D341Med (cell line): ENCODE measurements at regions not wholly inside any gene's neighbourhood (a gene's known extent, or its start where the extent isn't known, plus 50 kb on each side); places are given as distances from the start of the nearest gene placed in this dataset.
"Not testable (repeated sequence)": the region's sequence is repeated elsewhere in the genome, so short reads cannot be mapped to it uniquely, and the experiment has no call there.

Experiments
- DNase-seq: peaks from one replicate; pipeline ENCODE4 v3.0.0; 2012; ENCODE audit warnings: low spot score

DNA sequence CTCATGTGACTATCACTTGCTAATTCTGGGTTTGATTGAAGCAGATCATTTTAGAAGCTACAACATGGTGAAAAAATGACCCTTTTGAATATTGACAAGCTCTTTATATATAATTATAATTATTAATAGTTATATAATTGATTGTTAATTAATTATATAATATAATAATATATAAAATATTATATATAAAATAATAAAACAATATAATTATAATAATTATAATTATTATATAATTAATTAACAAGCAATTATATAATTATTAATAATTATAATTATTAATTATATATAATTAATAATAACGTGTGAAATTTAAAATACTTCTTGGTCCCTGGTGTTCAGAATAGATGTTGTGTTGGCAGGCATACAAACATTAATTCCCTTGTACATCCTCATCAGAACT, 404.1 kb upstream of the CDH19 start:
- no peak for DNase-seq

DNA sequence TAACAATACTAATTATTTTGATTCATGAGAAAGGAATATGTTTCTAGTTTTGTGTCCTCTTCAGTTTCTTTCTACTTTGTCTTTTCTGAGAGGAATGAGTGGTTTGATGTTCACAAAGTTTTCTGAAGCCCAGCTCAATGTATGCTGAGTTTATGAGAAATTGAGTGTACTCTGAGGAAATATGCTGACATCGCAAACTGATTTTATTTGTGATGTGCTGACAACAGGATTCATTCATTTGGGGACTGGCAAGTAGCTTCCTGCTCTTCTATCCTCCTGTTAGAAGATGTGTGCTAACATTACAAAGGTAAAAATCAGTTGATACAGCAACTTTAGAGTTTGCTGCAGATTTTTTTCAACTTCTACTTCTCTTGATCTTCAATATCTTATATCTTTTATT, 403.2 kb upstream of the CDH19 start:
- DNase-seq, result no peak

DNA sequence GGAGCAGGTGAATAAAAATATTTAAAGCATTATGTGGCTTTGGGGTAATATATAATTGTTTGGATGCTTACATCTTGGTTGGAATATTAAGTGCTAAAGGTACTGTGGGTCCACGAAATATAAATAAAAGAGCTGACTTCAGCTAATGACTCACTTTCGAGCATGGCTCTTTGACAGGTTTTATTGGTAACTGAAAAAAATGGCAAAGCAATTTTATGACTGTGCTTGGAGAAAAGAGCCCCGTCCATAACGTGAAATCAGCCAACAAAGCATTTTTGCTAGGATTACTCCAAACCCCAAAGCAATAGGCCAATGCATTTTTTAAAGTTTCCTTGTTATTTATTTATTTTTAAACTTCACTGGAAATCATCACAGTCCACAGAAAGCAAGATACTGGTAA, 397.2 kb upstream of the CDH19 start:
- no peak for DNase-seq

DNA sequence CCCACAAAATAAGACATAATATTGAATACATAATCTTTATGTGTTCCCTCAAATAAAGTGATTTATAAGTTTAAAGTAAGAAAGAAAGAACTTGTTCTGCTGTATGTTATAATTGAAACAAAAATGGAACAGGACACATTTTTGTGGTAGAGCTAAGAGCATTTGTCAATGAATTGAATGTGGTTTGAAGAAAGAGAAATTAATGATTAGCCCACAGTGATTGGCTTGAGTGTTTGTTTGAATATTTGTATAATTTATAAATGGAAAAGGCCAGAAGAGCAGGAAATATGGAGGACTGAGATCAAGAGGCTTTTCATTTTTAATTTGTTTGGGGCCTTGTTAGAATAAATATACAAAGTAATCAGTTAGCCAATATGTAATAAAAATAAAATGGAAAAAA, 395.1 kb upstream of the CDH19 start:
- no peak for DNase-seq

DNA sequence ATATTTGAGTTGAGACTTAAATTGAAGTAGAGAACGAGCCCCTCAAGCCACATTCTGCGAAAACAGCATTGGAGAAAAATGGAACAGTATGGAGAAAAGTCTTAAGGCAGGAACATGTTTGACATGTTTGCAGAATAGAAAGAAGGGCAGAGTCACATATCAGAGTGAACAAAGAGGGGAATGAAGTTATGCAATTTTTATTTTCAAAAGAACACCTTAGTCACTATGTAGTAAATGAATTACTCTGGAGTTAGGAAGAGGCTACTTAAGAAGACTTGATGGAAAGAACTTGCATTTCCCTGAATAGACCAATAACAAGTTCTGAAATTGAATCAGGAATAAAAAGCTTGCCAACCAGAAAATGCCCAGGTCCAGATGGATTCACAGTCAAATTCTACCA, 391.4 kb upstream of the CDH19 start:
- no peak for DNase-seq

DNA sequence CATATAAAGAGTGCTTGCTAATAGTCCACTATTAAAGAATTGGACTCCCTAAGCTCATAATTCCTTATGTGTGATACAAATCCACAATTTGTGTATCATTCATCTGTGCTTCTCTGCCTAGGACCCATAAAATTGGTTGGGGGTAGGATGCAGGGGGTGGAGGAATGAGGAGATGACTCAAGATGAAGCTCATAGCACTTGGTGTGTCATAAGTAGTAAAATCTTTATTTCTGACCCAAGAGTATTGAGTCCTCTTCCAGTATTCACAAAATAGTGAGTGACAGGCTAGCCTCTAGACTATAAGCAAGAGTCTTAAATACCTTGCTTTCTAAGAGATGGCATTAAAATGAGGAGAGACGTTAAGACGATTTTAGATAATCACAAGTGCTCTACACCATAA, 390.9 kb upstream of the CDH19 start:
- no peak for DNase-seq

DNA sequence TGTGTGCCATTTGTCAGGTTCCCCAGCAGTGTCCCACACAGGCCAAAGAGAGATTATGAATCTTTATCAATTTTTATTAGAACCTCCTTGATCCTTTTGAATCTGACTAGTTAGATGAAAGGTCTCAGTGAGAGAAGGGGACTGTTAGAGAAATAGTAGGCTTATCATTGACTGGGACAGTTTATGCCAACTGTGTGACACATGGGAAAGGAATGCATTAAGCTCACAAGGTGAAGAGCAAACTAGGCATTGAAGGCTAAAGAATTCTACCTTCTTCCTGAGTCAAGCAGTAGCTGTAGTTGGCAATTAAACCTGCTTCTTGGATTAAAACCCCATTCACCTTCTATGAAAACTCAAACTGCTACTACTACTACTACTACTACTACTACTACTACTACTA, 389.6 kb upstream of the CDH19 start:
- no peak for DNase-seq

DNA sequence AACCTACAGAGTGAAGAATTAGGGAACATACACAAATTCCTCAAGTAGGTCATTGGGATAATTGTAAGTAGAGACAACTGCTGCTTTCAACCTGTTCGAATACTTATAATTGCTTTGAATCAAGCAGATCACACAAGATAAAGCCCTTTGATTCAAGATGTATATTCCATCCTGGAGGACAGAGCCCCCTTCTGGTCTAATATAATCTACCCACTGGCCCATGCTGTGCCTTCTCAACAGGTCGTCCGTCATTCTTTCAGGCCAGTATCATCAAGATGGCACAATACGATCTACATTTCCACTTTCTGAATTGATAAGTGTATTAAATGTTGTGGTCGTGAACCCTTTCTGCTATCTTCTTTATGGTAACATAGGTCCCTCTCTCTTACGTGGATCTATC, 387.0 kb upstream of the CDH19 start:
- DNase-seq, result peak; percentile 40

DNA sequence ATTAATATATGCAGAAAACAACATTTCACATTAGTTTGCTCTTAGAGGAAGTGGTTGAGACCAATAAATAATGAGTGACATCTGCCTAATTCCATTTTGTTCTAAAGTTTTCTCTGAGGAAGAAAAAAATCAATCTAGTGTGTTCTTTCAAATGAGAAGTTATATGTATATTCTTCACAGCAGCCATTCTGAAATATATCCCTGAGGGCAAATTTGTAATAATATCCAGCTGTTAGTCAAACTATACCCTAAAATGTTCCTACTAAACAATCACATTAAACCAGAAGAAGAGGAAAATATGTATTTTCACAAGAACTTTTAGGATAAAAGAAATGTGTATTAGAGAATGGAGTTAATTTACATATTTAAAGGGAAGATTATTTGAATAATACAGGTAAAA, 375.1 kb upstream of the CDH19 start:
- DNase-seq, result no peak

DNA sequence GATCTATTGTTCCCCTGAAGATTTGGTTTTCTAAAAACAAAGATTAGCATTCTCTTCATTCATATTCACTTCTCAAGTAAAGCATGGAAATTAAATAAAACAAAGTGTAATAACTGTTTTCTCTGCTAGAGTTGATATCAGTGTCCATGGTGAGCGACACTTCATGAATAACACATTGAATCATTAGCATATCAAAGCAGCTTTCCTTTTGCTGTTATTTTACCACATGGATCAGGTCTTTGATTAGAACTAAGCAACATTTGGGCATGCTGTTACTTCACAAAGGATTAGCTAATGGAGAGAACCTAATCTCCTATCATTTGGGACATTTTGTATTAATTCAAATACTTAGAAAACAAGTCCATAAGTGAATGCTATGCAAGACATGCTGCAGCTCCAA, 368.8 kb upstream of the CDH19 start:
- DNase-seq, result no peak

DNA sequence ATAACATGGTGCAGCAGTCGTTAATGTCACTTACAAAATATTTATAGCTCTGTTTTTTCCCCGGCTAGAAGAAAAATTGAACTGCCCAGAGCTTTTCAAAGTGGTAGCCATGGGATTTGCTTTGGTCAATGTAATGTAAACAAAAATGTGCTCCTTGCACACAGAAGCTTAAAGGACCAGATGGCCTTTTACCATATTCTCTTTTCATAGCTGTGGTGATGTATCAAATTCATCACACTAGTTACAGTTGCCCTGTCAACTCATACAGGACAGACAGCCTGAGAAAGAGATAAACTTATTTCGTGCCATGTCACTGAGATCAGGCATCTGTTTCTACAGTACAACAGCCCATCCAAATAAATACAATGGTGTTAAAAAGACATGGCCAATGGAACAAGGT, 368.1 kb upstream of the CDH19 start:
- DNase-seq, result no peak

DNA sequence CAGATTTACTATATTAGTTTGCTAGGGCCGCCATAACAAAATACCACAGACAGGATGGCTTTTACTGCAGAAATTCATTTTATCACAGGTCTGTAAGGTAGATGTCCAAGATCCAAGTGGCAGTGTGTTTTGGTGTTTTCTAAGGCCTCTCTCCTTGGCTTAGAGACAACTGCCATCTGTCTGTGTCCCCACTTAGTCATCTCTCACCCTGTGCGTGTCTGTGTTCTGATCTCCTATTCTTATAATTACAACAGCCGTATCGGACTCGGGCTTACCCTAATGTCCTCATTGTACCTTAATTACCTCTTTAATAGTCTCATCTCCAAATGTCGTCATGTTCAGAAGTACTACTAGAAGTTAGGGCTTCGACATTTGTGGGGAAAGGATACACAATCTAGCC, 362.3 kb upstream of the CDH19 start:
- DNase-seq, result peak; percentile 57

DNA sequence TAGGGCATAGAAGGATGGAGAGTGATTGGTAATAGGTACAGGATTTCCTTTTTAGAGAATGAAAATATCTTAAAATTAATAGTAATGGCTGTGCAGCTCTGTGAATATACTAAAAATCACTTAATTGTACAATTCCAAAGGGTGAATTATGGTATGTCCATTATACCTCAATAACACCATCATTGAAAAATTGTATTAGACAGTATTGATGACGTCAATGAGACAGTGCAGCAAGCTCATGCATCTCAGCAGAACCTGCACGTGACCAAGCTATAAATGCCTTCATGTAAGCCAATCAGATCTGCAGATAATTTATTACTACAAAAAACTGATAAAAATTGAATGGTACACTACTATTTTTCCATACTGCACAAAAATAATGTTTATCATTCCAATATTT, 354.4 kb upstream of the CDH19 start:
- DNase-seq, result no peak

DNA sequence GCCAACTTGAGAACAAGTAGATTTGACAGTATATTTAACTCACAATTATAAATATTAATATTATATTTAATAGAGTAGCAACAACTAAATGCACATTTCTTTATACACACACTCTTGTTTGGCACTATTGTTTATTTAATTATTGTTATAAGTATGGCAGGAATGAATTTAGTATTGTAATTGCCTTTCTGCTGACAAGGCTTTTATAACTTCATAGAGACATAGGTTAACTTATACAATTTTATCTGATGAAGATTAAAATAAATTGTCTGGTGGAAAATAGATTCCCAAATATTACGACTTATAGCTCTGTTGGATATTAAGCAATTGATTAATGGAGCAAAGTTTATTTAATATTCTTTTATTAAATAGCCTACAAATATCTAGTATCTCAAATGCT, 347.9 kb upstream of the CDH19 start:
- no peak for DNase-seq

DNA sequence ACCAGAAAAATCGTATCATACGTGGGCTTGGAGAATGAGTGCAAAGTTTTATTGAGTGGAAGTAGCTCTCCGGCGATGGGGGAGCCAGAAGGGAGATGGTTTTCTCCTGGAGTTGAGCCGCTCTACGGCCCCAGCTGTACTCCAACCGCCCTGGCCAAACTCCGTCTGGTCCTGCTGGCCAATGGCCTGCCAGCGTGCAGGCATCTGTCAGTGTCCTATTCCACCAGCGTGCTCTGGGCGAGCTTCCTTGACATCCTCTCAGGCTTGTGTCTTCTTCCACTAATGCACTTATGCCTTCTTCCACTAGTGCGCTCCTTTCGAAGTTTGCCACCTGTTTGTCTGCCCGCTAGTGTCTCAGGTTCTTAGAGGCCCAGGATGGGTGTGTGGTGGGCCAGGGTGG, 345.5 kb upstream of the CDH19 start:
- DNase-seq, result no peak

DNA sequence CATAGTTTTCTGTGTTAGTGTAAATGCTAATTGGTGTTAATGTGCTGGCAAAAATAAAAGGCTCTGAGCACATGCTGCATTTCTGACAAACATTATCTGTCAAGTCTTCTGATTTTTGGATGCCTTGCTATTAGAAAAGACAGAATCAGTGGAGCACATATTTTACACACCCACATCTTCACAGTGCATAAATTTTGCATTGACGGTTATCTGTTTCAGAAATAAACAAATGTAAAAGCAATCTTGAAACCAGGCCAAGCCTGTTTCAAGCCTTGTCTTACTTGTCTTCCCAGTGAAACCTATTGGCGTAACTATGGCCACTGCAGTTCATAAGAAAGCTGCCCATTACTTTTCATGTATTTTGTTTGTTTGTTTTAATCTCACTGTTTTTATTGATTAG, 333.7 kb upstream of the CDH19 start:
- DNase-seq, result no peak

DNA sequence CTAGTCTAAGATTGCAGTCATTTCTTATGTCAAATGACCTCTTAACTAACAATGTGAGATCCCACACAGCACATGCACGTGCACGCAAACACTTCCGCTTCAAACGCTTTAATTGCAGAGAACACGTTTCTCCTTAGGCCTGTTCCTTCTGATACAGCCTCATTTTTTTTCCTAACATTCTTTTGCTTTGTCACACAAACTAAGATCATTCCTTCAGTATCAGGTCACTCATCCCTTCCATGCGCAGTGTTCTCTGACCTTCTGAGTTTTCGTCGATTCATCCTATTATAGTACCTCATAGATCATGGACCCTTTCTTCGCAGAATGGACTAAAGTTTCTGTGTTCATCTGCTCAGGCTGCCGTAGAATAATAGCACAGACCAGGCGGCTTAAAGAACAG, 327.1 kb upstream of the CDH19 start:
- no peak for DNase-seq

DNA sequence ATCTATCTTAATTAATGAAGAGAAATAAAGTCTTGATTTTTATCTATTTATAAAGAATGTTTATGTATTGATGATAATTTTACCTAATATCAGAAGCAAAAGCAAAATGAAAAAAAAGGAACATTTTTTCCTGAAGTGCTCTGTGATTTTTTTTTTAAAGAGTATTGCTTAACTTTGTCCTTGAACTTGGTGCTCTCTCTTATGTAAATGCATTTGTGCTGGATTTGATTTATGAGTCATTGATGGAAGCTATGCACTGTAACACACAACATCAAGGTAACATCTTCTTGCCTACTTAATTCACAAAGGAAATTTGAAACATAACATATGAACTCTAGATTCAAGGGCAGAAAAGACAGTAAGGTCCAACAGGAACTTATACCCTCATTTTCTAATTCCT, 312.9 kb upstream of the CDH19 start:
- no peak for DNase-seq

DNA sequence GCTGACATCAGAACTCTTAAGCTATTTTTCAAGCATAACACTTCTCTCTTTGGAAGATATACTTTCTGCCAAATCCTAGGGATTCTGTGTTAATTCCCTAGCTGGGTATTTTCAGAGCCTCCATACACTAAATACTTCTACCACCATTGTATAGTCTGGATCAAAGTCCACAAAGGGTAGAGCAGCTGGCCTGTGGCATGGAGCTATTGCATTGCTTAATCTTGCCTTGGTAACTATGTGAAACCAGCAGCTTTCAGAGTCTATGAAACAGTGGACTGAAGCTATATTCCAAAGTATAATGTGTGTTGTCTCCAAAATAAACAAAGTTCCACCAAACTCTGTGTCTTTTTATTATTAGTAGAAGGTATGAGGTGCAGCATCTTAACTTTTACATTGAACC, 296.9 kb upstream of the CDH19 start:
- DNase-seq, result no peak

DNA sequence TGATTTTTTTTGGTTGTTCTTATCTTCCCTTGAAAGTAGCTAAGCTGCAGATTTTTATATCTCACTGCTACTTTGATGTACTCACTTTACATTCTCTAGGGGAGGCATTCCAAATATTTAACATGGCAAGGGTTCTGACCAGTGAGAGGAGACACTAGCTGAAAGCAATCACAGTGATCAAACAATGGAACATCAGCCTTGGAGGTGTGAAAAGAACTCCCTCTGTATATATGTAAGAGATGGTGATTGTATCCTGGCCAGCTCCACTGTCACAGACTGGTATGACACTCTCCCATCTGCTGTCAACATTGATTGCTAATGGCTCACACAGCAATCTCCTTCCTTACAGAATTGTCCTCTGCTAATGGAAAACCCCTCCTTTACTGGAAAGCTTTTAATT, 291.7 kb upstream of the CDH19 start:
- no peak for DNase-seq

DNA sequence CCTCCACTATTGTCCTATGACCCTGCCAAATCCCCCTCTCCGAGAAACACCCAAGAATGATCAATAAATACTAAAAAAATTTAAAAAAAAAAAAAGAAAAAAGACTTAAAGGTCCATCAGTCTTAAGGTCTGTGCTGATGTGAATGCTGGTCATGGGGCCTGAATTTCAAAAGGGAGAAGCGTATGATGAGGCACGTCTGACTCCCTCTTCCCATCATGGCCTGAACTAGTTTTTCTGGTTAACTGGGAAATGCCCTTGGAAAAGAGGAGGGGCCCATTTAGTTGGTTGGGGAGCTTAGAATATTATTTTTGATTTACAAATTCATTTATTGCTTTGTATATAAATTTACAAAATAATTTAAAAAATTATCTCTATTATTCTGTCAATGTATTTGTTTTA, 291.0 kb upstream of the CDH19 start:
- no peak for DNase-seq

DNA sequence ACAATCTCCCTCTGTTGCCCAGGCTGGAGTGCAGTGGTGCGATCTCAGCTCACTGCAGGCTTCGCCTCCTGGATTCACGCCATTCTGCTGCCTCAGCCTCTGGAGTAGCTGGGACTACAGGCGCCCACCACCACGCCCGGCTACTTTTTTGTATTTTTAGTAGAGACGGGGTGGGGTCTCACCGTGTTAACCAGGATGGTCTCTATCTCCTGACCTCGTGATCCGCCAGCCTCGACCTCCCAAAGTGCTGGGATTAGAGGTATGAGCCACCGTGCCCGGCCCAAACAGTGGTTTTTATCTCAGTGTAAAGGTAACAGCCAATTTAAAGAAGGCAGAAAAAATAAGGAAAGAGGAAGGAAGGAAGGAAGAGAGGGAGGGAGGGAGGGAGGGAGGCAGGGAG, 288.5 kb upstream of the CDH19 start:
- not testable (repeated sequence) for DNase-seq

DNA sequence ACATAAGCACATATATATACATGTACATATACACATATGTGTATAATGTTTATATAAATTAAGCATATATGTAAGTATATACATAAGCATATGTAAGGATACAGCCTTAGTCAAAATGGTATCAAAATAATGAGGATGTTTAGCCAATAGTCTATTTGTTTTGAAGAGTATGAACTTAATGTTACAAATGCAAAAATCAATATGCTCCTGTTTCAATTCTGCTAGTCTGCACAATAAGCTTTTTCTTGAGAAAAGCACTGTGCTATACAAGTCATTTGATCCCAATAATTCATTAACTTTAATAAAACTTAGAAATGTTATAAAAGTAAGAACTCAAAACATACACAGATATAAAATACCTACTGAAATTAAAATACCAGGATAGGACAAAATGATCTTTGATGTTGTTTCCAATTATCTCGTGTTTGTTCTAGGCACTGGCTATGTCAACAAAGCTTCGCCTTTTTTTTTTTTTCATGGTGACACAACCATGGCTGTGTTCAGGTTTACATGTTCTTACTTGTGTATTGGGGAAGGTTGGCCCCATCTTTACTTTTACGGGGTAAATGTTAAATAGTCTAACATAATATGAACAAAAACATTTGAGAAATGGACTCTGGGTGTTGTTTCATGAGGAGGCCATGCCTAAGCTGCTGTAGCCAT, 271.1 kb upstream of the CDH19 start:
- DNase-seq, result no peak

DNA sequence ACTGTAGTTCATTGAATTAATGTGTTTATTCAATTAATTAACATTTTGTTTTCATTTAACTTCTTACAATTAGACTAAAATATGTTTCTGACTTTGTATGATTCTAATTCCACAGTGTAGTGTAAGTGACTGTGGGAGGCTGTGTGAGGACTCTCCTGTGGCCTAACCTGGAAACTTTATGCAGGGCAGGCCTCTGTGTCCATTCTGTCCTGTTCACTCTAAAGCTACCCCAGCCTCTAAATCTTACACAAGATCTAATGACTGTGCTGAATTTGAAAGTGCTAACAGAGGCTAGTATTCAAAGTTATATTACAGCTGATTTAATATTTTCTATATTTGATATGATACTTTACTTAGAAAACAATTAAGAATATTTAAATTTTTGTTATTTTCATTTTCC, 270.5 kb upstream of the CDH19 start:
- DNase-seq, result no peak

DNA sequence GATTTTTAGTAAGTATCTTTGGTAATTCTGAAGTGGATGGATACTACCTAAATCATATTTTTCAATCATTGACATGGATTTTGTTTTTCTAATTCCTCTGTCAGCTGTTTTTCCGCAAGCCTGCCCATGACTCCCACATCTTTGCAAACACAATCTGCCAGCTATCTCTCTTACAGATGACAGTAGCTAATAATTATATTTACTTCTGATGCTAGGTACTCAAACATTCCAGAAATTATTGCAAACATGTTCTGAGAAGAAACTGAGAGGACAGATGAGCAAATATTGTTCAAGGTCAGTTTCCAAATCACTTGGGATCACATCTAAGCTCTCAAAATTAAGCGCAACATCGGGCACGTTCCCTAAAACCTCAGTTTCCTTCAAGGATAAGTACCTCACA, 270.0 kb upstream of the CDH19 start:
- no peak for DNase-seq
